GM23338 (cell line): ENCODE measurements at regions not wholly inside any gene's neighbourhood (a gene's known extent, or its start where the extent isn't known, plus 50 kb on each side); places are given as distances from the start of the nearest gene placed in this dataset.

Source experiments
- CTCF ChIP-seq, 2 experiments: fragments of 200-600 bp in 1 of 2; sonication (generic) in 1 of 2; conservative IDR thresholded peaks; 2 replicates each; pipeline versions ENCODE4 v1.5.1 to v1.6.1; 2016 to 2017; ENCODE audit warnings: antibody characterized with exemption in 2 of 2, low read depth in 2 of 2, mild to moderate bottlenecking in 2 of 2, moderate library complexity in 1 of 2
- EZH2 ChIP-seq: fragments of 200-600 bp; sonication (generic); IDR thresholded peaks from one replicate; pipeline ENCODE4 v1.8.0; 2017; ENCODE audit warnings: antibody characterized with exemption, mild to moderate bottlenecking, low read depth; ENCODE audit not compliant: unreplicated experiment
- POLR2AphosphoS5 ChIP-seq: IDR thresholded peaks from 2 replicates; pipeline ENCODE4 v1.6.1; 2016; ENCODE audit warnings: antibody characterized with exemption, low read depth
- TF ChIP-seq, protein P1 (sequence below): IDR thresholded peaks from one replicate; pipeline ENCODE4 v1.6.1; 2018; ENCODE audit warnings: antibody characterized with exemption; ENCODE audit not compliant: unreplicated experiment
- TF ChIP-seq, protein P2 (sequence below): IDR thresholded peaks from 2 replicates; pipeline ENCODE4 v1.6.1; 2016; ENCODE audit warnings: antibody characterized with exemption

GRCh38 chr18:9013926-9014373 is 88.5 kb upstream of the NDUFV2 start:
- no peak for TF ChIP-seq CTCF (conservative IDR thresholded peaks at IDR 0.05; ENCODE audit: low read depth in 2 of 2)
- TF ChIP-seq POLR2AphosphoS5: no peak
- TF ChIP-seq, protein P1, sequence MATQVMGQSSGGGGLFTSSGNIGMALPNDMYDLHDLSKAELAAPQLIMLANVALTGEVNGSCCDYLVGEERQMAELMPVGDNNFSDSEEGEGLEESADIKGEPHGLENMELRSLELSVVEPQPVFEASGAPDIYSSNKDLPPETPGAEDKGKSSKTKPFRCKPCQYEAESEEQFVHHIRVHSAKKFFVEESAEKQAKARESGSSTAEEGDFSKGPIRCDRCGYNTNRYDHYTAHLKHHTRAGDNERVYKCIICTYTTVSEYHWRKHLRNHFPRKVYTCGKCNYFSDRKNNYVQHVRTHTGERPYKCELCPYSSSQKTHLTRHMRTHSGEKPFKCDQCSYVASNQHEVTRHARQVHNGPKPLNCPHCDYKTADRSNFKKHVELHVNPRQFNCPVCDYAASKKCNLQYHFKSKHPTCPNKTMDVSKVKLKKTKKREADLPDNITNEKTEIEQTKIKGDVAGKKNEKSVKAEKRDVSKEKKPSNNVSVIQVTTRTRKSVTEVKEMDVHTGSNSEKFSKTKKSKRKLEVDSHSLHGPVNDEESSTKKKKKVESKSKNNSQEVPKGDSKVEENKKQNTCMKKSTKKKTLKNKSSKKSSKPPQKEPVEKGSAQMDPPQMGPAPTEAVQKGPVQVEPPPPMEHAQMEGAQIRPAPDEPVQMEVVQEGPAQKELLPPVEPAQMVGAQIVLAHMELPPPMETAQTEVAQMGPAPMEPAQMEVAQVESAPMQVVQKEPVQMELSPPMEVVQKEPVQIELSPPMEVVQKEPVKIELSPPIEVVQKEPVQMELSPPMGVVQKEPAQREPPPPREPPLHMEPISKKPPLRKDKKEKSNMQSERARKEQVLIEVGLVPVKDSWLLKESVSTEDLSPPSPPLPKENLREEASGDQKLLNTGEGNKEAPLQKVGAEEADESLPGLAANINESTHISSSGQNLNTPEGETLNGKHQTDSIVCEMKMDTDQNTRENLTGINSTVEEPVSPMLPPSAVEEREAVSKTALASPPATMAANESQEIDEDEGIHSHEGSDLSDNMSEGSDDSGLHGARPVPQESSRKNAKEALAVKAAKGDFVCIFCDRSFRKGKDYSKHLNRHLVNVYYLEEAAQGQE: no peak
- TF ChIP-seq EZH2: no peak
- TF ChIP-seq, protein P2, sequence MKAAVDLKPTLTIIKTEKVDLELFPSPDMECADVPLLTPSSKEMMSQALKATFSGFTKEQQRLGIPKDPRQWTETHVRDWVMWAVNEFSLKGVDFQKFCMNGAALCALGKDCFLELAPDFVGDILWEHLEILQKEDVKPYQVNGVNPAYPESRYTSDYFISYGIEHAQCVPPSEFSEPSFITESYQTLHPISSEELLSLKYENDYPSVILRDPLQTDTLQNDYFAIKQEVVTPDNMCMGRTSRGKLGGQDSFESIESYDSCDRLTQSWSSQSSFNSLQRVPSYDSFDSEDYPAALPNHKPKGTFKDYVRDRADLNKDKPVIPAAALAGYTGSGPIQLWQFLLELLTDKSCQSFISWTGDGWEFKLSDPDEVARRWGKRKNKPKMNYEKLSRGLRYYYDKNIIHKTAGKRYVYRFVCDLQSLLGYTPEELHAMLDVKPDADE: no peak
